Heart left ventricle (tissue), 16 donors: ENCODE measurements at regions not wholly inside any gene's neighbourhood (a gene's known extent, or its start where the extent isn't known, plus 50 kb on each side); places are given as distances from the start of the nearest gene placed in this dataset.

Experiments
- ATAC-seq, 4 donors: fragments of 200-7000 bp; cut with Tn5 transposase; one replicate each; pipeline ENCODE4 v1.9.1; 2020 to 2022; ENCODE audit warnings: moderate library complexity in 4 of 4, mild to moderate bottlenecking in 3 of 4, moderate number of reproducible peaks in 1 of 4
- DNase-seq, 5 donors: peaks; one replicate each; pipeline ENCODE4 v3.0.0-alpha.2; 2020
- H3K27ac ChIP-seq, 12 donors: fragments of 200-600 bp; sonication (generic) in 4 of 12; one replicate each; pipeline versions ENCODE4 v1.5.0 to v1.8.0; 2016 to 2022; ENCODE audit warnings: mild to moderate bottlenecking in 2 of 12
- H3K27me3 ChIP-seq, 9 donors: fragments of 200-600 bp; sonication (generic) in 2 of 9; one replicate each; pipeline versions ENCODE4 v1.5.1 to v1.8.0; 2016 to 2022; ENCODE audit warnings: mild to moderate bottlenecking in 3 of 9
- H3K36me3 ChIP-seq, 9 donors: fragments of 200-600 bp; sonication (generic) in 2 of 9; one replicate each; pipeline versions ENCODE4 v1.5.0 to v1.8.0; 2018 to 2022; ENCODE audit warnings: mild to moderate bottlenecking in 2 of 9
- H3K4me1 ChIP-seq, 12 donors: fragments of 200-600 bp; sonication (generic) in 4 of 12; one replicate each; pipeline versions ENCODE4 v1.5.0 to v1.8.0; 2016 to 2022; ENCODE audit warnings: mild to moderate bottlenecking in 3 of 12
- H3K4me3 ChIP-seq, 12 donors: fragments of 200-600 bp; sonication (generic) in 4 of 12; one replicate each; pipeline versions ENCODE4 v1.5.0 to v1.8.0; 2017 to 2022; ENCODE audit warnings: mild to moderate bottlenecking in 9 of 12, moderate library complexity in 4 of 12
- H3K9me3 ChIP-seq, 12 donors: fragments of 200-600 bp; sonication (generic) in 4 of 12; one replicate each; pipeline versions ENCODE4 v1.5.0 to v1.8.0; 2016 to 2022; ENCODE audit warnings: mild to moderate bottlenecking in 1 of 12
- CTCF ChIP-seq, 12 donors: fragments of 200-600 bp; sonication (generic) in 4 of 12; IDR thresholded peaks; one replicate each; pipeline versions ENCODE4 v1.5.0 to v1.8.0; 2018 to 2022; ENCODE audit warnings: antibody characterized with exemption in 12 of 12, mild to moderate bottlenecking in 5 of 12
- POLR2A ChIP-seq, 2 donors: fragments of 450-650 bp; IDR thresholded peaks; one replicate each; pipeline ENCODE4 v1.6.1; 2017; ENCODE audit warnings: antibody characterized with exemption in 2 of 2, mild to moderate bottlenecking in 2 of 2, moderate library complexity in 2 of 2
- WGBS, 4 donors: extraction: QIAGEN DNeasy Blood & Tissue Kit in 2 of 4; methylation state at CpG; one replicate each; pipeline versions ENCODE4 v1.1.5 to v1.1.7; 2013 to 2018; 5-methylcytosine and 5-hydroxymethylcytosine counted together
- intact Hi-C, 10 donors: fragments of 100-400 bp; cut with DNase I; formaldehyde crosslinking; loops; one replicate each; pipeline versions ENCODE4 v1.11.1 to v1.14.2; 2022
- donor health status: ischemic (EF 13 %, LVEDD 7.1; RV severe dilation, severe dysfunction).
- donor health status: healthy with polysubstance abuse.
- donor health status: DM: no; HTN: yes; CAD: no.
- donor health status: DM: no; HTN: no; CAD: no.
- donor health status: ischemic (EF 25% LVEDD 6.9; RV normal size, moderate dysfunction).
- donor health status: ischemic (EF 25% LVEDD 5.7; RV mildly dilated, moderate dysfunction).
- donor health status: healthy.
- donor health status: DM: yes; HTN: yes; CAD: no.
- donor health status: ischemic (EF 35%, LVEDD 5.7; RV mildly dilated, moderate dysfunction).
- donor health status: nonischemic (EF 11% LVEDD 7.7; RV severe dilation, severe dysfunction).
- donor health status: DM: yes; HTN: yes; CAD: no.
- donor health status: PGD.
- donor health status: ischemic (EF 29% LVEDD 5.4; RV normal size, mild dysfunction).
- donor health status: nonischemic (EF 23%, LVEDD 6.1; RV moderate dilation, normal function).

- TF ChIP-seq CTCF (IDR thresholded peaks at IDR 0.05) (no peak), POLR2A (IDR thresholded peaks at IDR 0.05) (no peak)
- WGBS, 4 donors: 79 to 93% (median 81%) methylated on average over 8 to 9 of the region's 9 CpGs
- Histone ChIP-seq H3K27ac (no peak overlapping the region), H3K9me3 (peaks cover 0 to 10% (median 0%) of the 10 kb centered on the region in 12 donors), H3K4me3 (no peak overlapping the region), H3K27me3 (peaks cover 0 to 3% (median 0%) of the 10 kb centered on the region in 9 donors), H3K4me1 (no peaks in the 10 kb centered on the region), H3K36me3 (no peaks in the 10 kb centered on the region)
- DNase-seq (no peak), ATAC-seq (no peak)
- intact Hi-C loops: no loop called here
Measured at GRCh38 chr7:57384380-57384779, 65.6 kb upstream of the ZNF716 start.

GRCh38 chr7:57385668-57386067, 64.3 kb upstream of the ZNF716 start:
- Histone ChIP-seq H3K4me3 (no peak overlapping the region), H3K27me3 (no peaks in the 10 kb centered on the region), H3K27ac (no peak overlapping the region), H3K9me3 (peaks cover 0 to 22% (median 0%) of the 10 kb centered on the region in 12 donors), H3K4me1 (no peaks in the 10 kb centered on the region), H3K36me3 (no peaks in the 10 kb centered on the region)
- DNase-seq (no peak), ATAC-seq (no peak)
- TF ChIP-seq POLR2A (IDR thresholded peaks at IDR 0.05) (no peak), CTCF (IDR thresholded peaks at IDR 0.05) (no peak)
- intact Hi-C loops: no loop called here
- WGBS, 4 donors: 76 to 79% (median 78%) methylated on average over 5 of the region's 5 CpGs

GRCh38 chr7:57388761-57389160, 61.2 kb upstream of the ZNF716 start:
- DNase-seq (no peak), ATAC-seq (no peak)
- intact Hi-C loops: no loop called here
- Histone ChIP-seq H3K27me3 (no peaks in the 10 kb centered on the region), H3K36me3 (no peaks in the 10 kb centered on the region), H3K9me3 (peaks cover 0 to 42% (median 0%) of the 10 kb centered on the region in 12 donors), H3K4me3 (no peak overlapping the region), H3K27ac (no peak overlapping the region), H3K4me1 (no peaks in the 10 kb centered on the region)
- TF ChIP-seq POLR2A (IDR thresholded peaks at IDR 0.05): no peak
- TF ChIP-seq CTCF (IDR thresholded peaks at IDR 0.05): no peak
- 62 to 76% (median 73%) methylated on average over 7 of the region's 7 CpGs for WGBS, 4 donors

- intact Hi-C loops: no loop called here
- ATAC-seq (no peak), DNase-seq (no peak)
- H3K27me3 ChIP-seq: no peaks in the 10 kb centered on the region
- no peak overlapping the region for H3K4me3 ChIP-seq
- TF ChIP-seq CTCF (IDR thresholded peaks at IDR 0.05) (no peak), POLR2A (IDR thresholded peaks at IDR 0.05) (no peak)
- WGBS, 4 donors: 83 to 96% (median 87%) methylated on average over 7 to 14 of the region's 14 CpGs
- H3K9me3 ChIP-seq: peaks cover 0 to 28% (median 5%) of the 10 kb centered on the region in 12 donors
- no peak overlapping the region for H3K27ac ChIP-seq
- H3K4me1 ChIP-seq: no peaks in the 10 kb centered on the region
- no peaks in the 10 kb centered on the region for H3K36me3 ChIP-seq
Measured at GRCh38 chr7:57398548-57398947, 51.4 kb upstream of the ZNF716 start.
